HG03097 (cell line): ENCODE measurements at regions not wholly inside any gene's neighbourhood (a gene's known extent, or its start where the extent isn't known, plus 50 kb on each side); places are given as distances from the start of the nearest gene placed in this dataset.

ENCODE experiments used
- ATAC-seq: cut with Tn5 transposase; IDR thresholded peaks from one replicate; pipeline ENCODE4 v1.9.1; 2021; ENCODE audit not compliant: unreplicated experiment, low FRiP score

GRCh38 chr20:10947726-10948125, 273.9 kb upstream of the JAG1 start:
- ATAC-seq: no peak

GRCh38 chr20:10949930-10950783, 276.4 kb upstream of the JAG1 start:
- ATAC-seq: no peak

- ATAC-seq: no peak
Measured at GRCh38 chr20:10951216-10951615, 277.4 kb upstream of the JAG1 start.

GRCh38 chr20:10951904-10952303, 278.1 kb upstream of the JAG1 start:
- no peak for ATAC-seq

- no peak for ATAC-seq
Measured at GRCh38 chr20:10953437-10953836, 279.6 kb upstream of the JAG1 start.

- no peak for ATAC-seq
Measured at GRCh38 chr20:10954137-10954840, 280.5 kb upstream of the JAG1 start.

- ATAC-seq: no peak
Measured at GRCh38 chr20:10954908-10955580, 281.2 kb upstream of the JAG1 start.

- ATAC-seq: no peak
Measured at GRCh38 chr20:10958279-10958678, 284.5 kb upstream of the JAG1 start.

GRCh38 chr20:10960416-10960815, 286.6 kb upstream of the JAG1 start:
- no peak for ATAC-seq

- no peak for ATAC-seq
Measured at GRCh38 chr20:10961651-10962288, 288.0 kb upstream of the JAG1 start.

GRCh38 chr20:10962937-10963336, 289.1 kb upstream of the JAG1 start:
- ATAC-seq: no peak

GRCh38 chr20:10963717-10964266, 290.0 kb upstream of the JAG1 start:
- ATAC-seq: no peak

GRCh38 chr20:10965936-10966470, 292.2 kb upstream of the JAG1 start:
- ATAC-seq: no peak

- ATAC-seq: no peak
Measured at GRCh38 chr20:10970109-10970508, 296.3 kb upstream of the JAG1 start.

GRCh38 chr20:10971096-10971495, 297.3 kb upstream of the JAG1 start:
- ATAC-seq: no peak

- no peak for ATAC-seq
Measured at GRCh38 chr20:10972219-10972860, 298.5 kb upstream of the JAG1 start.

GRCh38 chr20:10976051-10976450, 302.3 kb upstream of the JAG1 start:
- ATAC-seq: no peak

GRCh38 chr20:10978019-10978702, 304.4 kb upstream of the JAG1 start:
- ATAC-seq: no peak

- no peak for ATAC-seq
Measured at GRCh38 chr20:10978713-10979112, 304.9 kb upstream of the JAG1 start.
